ENCODE measurements at regions not wholly inside any gene's neighbourhood (a gene's known extent, or its start where the extent isn't known, plus 50 kb on each side); places are given as distances from the start of the nearest gene placed in this dataset.

GRCh38 chr22:48361099-48361639 lies 1466.5 kb downstream of the BRD1 start:
- DNase-seq, result no peak
- no peaks in the 10 kb centered on the region for H3K27me3 ChIP-seq (ENCODE audit: control insufficient read depth, insufficient read depth, low read length)
- no peaks in the 10 kb centered on the region for H3K4me1 Mint-ChIP-seq
- H3K9me3 ChIP-seq (ENCODE audit: control insufficient read depth in 2 of 2, low read length in 2 of 2), result no peaks in the 10 kb centered on the region
- no peak overlapping the region for H3K4me3 Mint-ChIP-seq
- no peak overlapping the region for H3K4me3 ChIP-seq (ENCODE audit: low read depth, low read length)
- H3K9me3 Mint-ChIP-seq, result peaks cover 0 to 2% (median 0%) of the 10 kb centered on the region in 7 donors
- H3K27me3 Mint-ChIP-seq, result peaks cover 10% of the 10 kb centered on the region
- no peak overlapping the region for H3K27ac ChIP-seq (ENCODE audit: insufficient read depth, low read length, poor library complexity, severe bottlenecking)
- no peak overlapping the region for H3K27ac Mint-ChIP-seq
- H3K4me1 ChIP-seq (ENCODE audit: control insufficient read depth, insufficient read depth, low read length, poor library complexity, severe bottlenecking), result no peaks in the 10 kb centered on the region
- no peak for ATAC-seq (ENCODE audit: low read depth in 2 of 2)
- no peaks in the 10 kb centered on the region for H3K36me3 ChIP-seq (ENCODE audit: control insufficient read depth, insufficient read depth, low read length)
- no peaks in the 10 kb centered on the region for H3K36me3 Mint-ChIP-seq

DNA sequence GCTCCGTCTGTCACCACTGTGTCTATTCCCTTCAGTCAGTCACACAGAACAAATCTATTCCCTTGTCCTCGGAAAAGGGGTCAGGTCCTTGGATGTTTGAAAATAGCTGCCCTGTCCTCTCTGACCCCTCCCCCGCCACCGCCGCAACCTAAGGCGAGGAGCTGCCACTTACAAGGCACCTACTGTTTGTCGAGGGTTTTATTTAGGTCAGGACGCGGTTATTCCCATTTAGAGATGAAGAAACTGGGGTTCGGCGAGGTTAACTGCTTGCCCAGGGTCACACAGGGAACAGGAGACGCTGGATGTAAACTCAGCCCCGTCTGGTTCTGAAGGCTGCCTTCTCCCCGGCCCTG lies 1468.1 kb downstream of the BRD1 start:
- H3K4me1 ChIP-seq (ENCODE audit: control insufficient read depth, insufficient read depth, low read length, poor library complexity, severe bottlenecking), result no peaks in the 10 kb centered on the region
- ATAC-seq (ENCODE audit: low read depth in 2 of 2) (no peak), DNase-seq (no peak)
- Mint-ChIP-seq H3K27me3 (peaks cover 5% of the 10 kb centered on the region), H3K4me3 (no peak overlapping the region), H3K27ac (no peak overlapping the region), H3K4me1 (no peaks in the 10 kb centered on the region), H3K36me3 (no peaks in the 10 kb centered on the region), H3K9me3 (peaks cover 0 to 2% (median 0%) of the 10 kb centered on the region in 7 donors)
- no peak overlapping the region for H3K27ac ChIP-seq (ENCODE audit: insufficient read depth, low read length, poor library complexity, severe bottlenecking)
- no peaks in the 10 kb centered on the region for H3K36me3 ChIP-seq (ENCODE audit: control insufficient read depth, insufficient read depth, low read length)
- no peak overlapping the region for H3K4me3 ChIP-seq (ENCODE audit: low read depth, low read length)
- no peaks in the 10 kb centered on the region for H3K9me3 ChIP-seq (ENCODE audit: control insufficient read depth in 2 of 2, low read length in 2 of 2)
- H3K27me3 ChIP-seq (ENCODE audit: control insufficient read depth, insufficient read depth, low read length), result no peaks in the 10 kb centered on the region

GRCh38 chr22:48358886-48359612 lies 1468.6 kb downstream of the BRD1 start:
- Mint-ChIP-seq H3K4me1 (no peaks in the 10 kb centered on the region), H3K36me3 (no peaks in the 10 kb centered on the region), H3K4me3 (no peak overlapping the region), H3K27ac (no peak overlapping the region), H3K27me3 (peaks cover 5% of the 10 kb centered on the region), H3K9me3 (peaks cover 0 to 2% (median 0%) of the 10 kb centered on the region in 7 donors)
- ATAC-seq (ENCODE audit: low read depth in 2 of 2) (no peak), DNase-seq (no peak)
- Histone ChIP-seq H3K27ac (ENCODE audit: insufficient read depth, low read length, poor library complexity, severe bottlenecking) (no peak overlapping the region), H3K9me3 (ENCODE audit: control insufficient read depth in 2 of 2, low read length in 2 of 2) (no peaks in the 10 kb centered on the region), H3K4me3 (ENCODE audit: low read depth, low read length) (no peak overlapping the region), H3K36me3 (ENCODE audit: control insufficient read depth, insufficient read depth, low read length) (no peaks in the 10 kb centered on the region), H3K27me3 (ENCODE audit: control insufficient read depth, insufficient read depth, low read length) (no peaks in the 10 kb centered on the region), H3K4me1 (ENCODE audit: control insufficient read depth, insufficient read depth, low read length, poor library complexity, severe bottlenecking) (no peaks in the 10 kb centered on the region)

- DNase-seq (no peak), ATAC-seq (ENCODE audit: low read depth in 2 of 2) (no peak)
- Mint-ChIP-seq H3K9me3 (peaks cover 0 to 2% (median 0%) of the 10 kb centered on the region in 7 donors), H3K27me3 (peaks cover 5% of the 10 kb centered on the region), H3K4me1 (no peaks in the 10 kb centered on the region), H3K4me3 (no peak overlapping the region), H3K27ac (no peak overlapping the region), H3K36me3 (no peaks in the 10 kb centered on the region)
- H3K36me3 ChIP-seq (ENCODE audit: control insufficient read depth, insufficient read depth, low read length), result no peaks in the 10 kb centered on the region
- H3K27ac ChIP-seq (ENCODE audit: insufficient read depth, low read length, poor library complexity, severe bottlenecking), result no peak overlapping the region
- H3K27me3 ChIP-seq (ENCODE audit: control insufficient read depth, insufficient read depth, low read length), result no peaks in the 10 kb centered on the region
- H3K4me1 ChIP-seq (ENCODE audit: control insufficient read depth, insufficient read depth, low read length, poor library complexity, severe bottlenecking), result no peaks in the 10 kb centered on the region
- no peak overlapping the region for H3K4me3 ChIP-seq (ENCODE audit: low read depth, low read length)
- no peaks in the 10 kb centered on the region for H3K9me3 ChIP-seq (ENCODE audit: control insufficient read depth in 2 of 2, low read length in 2 of 2)
Observed at GRCh38 chr22:48357961-48358360, 1469.7 kb downstream of the BRD1 start.

GRCh38 chr22:48357196-48357595 lies 1470.5 kb downstream of the BRD1 start:
- H3K9me3 Mint-ChIP-seq, result peaks cover 0 to 4% (median 0%) of the 10 kb centered on the region in 7 donors
- H3K27me3 Mint-ChIP-seq, result peaks cover 10% of the 10 kb centered on the region
- Histone ChIP-seq H3K27ac (ENCODE audit: insufficient read depth, low read length, poor library complexity, severe bottlenecking) (no peak overlapping the region), H3K36me3 (ENCODE audit: control insufficient read depth, insufficient read depth, low read length) (no peaks in the 10 kb centered on the region), H3K27me3 (ENCODE audit: control insufficient read depth, insufficient read depth, low read length) (no peaks in the 10 kb centered on the region), H3K4me1 (ENCODE audit: control insufficient read depth, insufficient read depth, low read length, poor library complexity, severe bottlenecking) (no peaks in the 10 kb centered on the region), H3K9me3 (ENCODE audit: control insufficient read depth in 2 of 2, low read length in 2 of 2) (no peaks in the 10 kb centered on the region), H3K4me3 (ENCODE audit: low read depth, low read length) (no peak overlapping the region)
- H3K4me1 Mint-ChIP-seq, result no peaks in the 10 kb centered on the region
- ATAC-seq (ENCODE audit: low read depth in 2 of 2) (no peak), DNase-seq (no peak)
- no peak overlapping the region for H3K4me3 Mint-ChIP-seq
- H3K27ac Mint-ChIP-seq, result no peak overlapping the region
- H3K36me3 Mint-ChIP-seq, result no peaks in the 10 kb centered on the region

GRCh38 chr22:48356731-48357130 lies 1470.9 kb downstream of the BRD1 start:
- Mint-ChIP-seq H3K27ac (no peak overlapping the region), H3K4me3 (no peak overlapping the region), H3K27me3 (peaks cover 10% of the 10 kb centered on the region), H3K36me3 (no peaks in the 10 kb centered on the region), H3K9me3 (peaks cover 0 to 4% (median 0%) of the 10 kb centered on the region in 7 donors), H3K4me1 (no peaks in the 10 kb centered on the region)
- no peaks in the 10 kb centered on the region for H3K4me1 ChIP-seq (ENCODE audit: control insufficient read depth, insufficient read depth, low read length, poor library complexity, severe bottlenecking)
- no peak for ATAC-seq (ENCODE audit: low read depth in 2 of 2)
- no peak overlapping the region for H3K4me3 ChIP-seq (ENCODE audit: low read depth, low read length)
- H3K9me3 ChIP-seq (ENCODE audit: control insufficient read depth in 2 of 2, low read length in 2 of 2), result no peaks in the 10 kb centered on the region
- no peak for DNase-seq
- no peaks in the 10 kb centered on the region for H3K27me3 ChIP-seq (ENCODE audit: control insufficient read depth, insufficient read depth, low read length)
- no peak overlapping the region for H3K27ac ChIP-seq (ENCODE audit: insufficient read depth, low read length, poor library complexity, severe bottlenecking)
- H3K36me3 ChIP-seq (ENCODE audit: control insufficient read depth, insufficient read depth, low read length), result no peaks in the 10 kb centered on the region

- Mint-ChIP-seq H3K9me3 (peaks cover 0 to 4% (median 0%) of the 10 kb centered on the region in 7 donors), H3K27me3 (peaks cover 10% of the 10 kb centered on the region), H3K27ac (no peak overlapping the region), H3K4me1 (no peaks in the 10 kb centered on the region), H3K36me3 (no peaks in the 10 kb centered on the region), H3K4me3 (no peak overlapping the region)
- Histone ChIP-seq H3K9me3 (ENCODE audit: control insufficient read depth in 2 of 2, low read length in 2 of 2) (no peaks in the 10 kb centered on the region), H3K27ac (ENCODE audit: insufficient read depth, low read length, poor library complexity, severe bottlenecking) (no peak overlapping the region), H3K36me3 (ENCODE audit: control insufficient read depth, insufficient read depth, low read length) (no peaks in the 10 kb centered on the region), H3K4me3 (ENCODE audit: low read depth, low read length) (no peak overlapping the region), H3K27me3 (ENCODE audit: control insufficient read depth, insufficient read depth, low read length) (no peaks in the 10 kb centered on the region), H3K4me1 (ENCODE audit: control insufficient read depth, insufficient read depth, low read length, poor library complexity, severe bottlenecking) (no peaks in the 10 kb centered on the region)
- DNase-seq (no peak), ATAC-seq (ENCODE audit: low read depth in 2 of 2) (no peak)
Observed at GRCh38 chr22:48354096-48354495, 1473.6 kb downstream of the BRD1 start.
